ENCODE measurements at regions not wholly inside any gene's neighbourhood (a gene's known extent, or its start where the extent isn't known, plus 50 kb on each side); places are given as distances from the start of the nearest gene placed in this dataset.

- no peaks in the 10 kb centered on the region for H3K36me3 ChIP-seq
- DNase-seq: no peak
- no peaks in the 10 kb centered on the region for H3K9me3 ChIP-seq (ENCODE audit: severe bottlenecking)
- H3K4me3 ChIP-seq (ENCODE audit: low read depth, low read length): no peak overlapping the region
- no peak for TF ChIP-seq CTCF (IDR thresholded peaks at IDR 0.05; ENCODE audit: low read depth, low read length)
- no peaks in the 10 kb centered on the region for H3K27me3 ChIP-seq (ENCODE audit: insufficient read depth, low read depth, severe bottlenecking)
- no peak overlapping the region for H3K27ac ChIP-seq
These were observed 170.9 kb downstream of the FGF1 start for GRCh38 chr5:142515036-142515435.

- H3K4me3 ChIP-seq (ENCODE audit: low read depth, low read length): no peak overlapping the region
- TF ChIP-seq CTCF (IDR thresholded peaks at IDR 0.05; ENCODE audit: low read depth, low read length): no peak
- H3K36me3 ChIP-seq: no peaks in the 10 kb centered on the region
- no peak overlapping the region for H3K27ac ChIP-seq
- no peaks in the 10 kb centered on the region for H3K9me3 ChIP-seq (ENCODE audit: severe bottlenecking)
- H3K27me3 ChIP-seq (ENCODE audit: insufficient read depth, low read depth, severe bottlenecking): no peaks in the 10 kb centered on the region
- DNase-seq: no peak
These were observed 171.7 kb downstream of the FGF1 start for GRCh38 chr5:142514196-142514595.

GRCh38 chr5:142512043-142513042, 173.5 kb downstream of the FGF1 start:
- no peak overlapping the region for H3K27ac ChIP-seq
- DNase-seq: no peak
- H3K9me3 ChIP-seq (ENCODE audit: severe bottlenecking): no peaks in the 10 kb centered on the region
- TF ChIP-seq CTCF (IDR thresholded peaks at IDR 0.05; ENCODE audit: low read depth, low read length): no peak
- H3K36me3 ChIP-seq: no peaks in the 10 kb centered on the region
- H3K27me3 ChIP-seq (ENCODE audit: insufficient read depth, low read depth, severe bottlenecking): no peaks in the 10 kb centered on the region
- H3K4me3 ChIP-seq (ENCODE audit: low read depth, low read length): no peak overlapping the region

GRCh38 chr5:142511358-142511757, 174.5 kb downstream of the FGF1 start:
- Histone ChIP-seq H3K9me3 (ENCODE audit: severe bottlenecking) (no peaks in the 10 kb centered on the region), H3K4me3 (ENCODE audit: low read depth, low read length) (no peak overlapping the region), H3K36me3 (no peaks in the 10 kb centered on the region), H3K27ac (no peak overlapping the region), H3K27me3 (ENCODE audit: insufficient read depth, low read depth, severe bottlenecking) (no peaks in the 10 kb centered on the region)
- no peak for DNase-seq
- TF ChIP-seq CTCF (IDR thresholded peaks at IDR 0.05; ENCODE audit: low read depth, low read length): no peak

GRCh38 chr5:142509026-142509425, 176.9 kb downstream of the FGF1 start:
- H3K27me3 ChIP-seq (ENCODE audit: insufficient read depth, low read depth, severe bottlenecking): no peaks in the 10 kb centered on the region
- no peak for DNase-seq
- H3K36me3 ChIP-seq: no peaks in the 10 kb centered on the region
- no peaks in the 10 kb centered on the region for H3K9me3 ChIP-seq (ENCODE audit: severe bottlenecking)
- peak overlapping the region; percentile 66 for H3K27ac ChIP-seq
- H3K4me3 ChIP-seq (ENCODE audit: low read depth, low read length): no peak overlapping the region
- no peak for TF ChIP-seq CTCF (IDR thresholded peaks at IDR 0.05; ENCODE audit: low read depth, low read length)
